GM23338 (cell line): ENCODE measurements at regions not wholly inside any gene's neighbourhood (a gene's known extent, or its start where the extent isn't known, plus 50 kb on each side); places are given as distances from the start of the nearest gene placed in this dataset. TPM values are rescaled to one million over a fixed set of nuclear protein-coding genes. Genes with fewer than 3 reads are reported as not detected.

Source experiments
- small RNA-seq: library from RNA; depleted of rRNA; stranded (forward); fragments of <200 nt; gene quantifications from one replicate; pipeline ENCODE3, GENCODE V24; 2014; ENCODE audit warnings: low replicate concordance

Small RNA genes lying in the stretch of these regions (small RNA-seq; reads per million reads assigned to genes)
- not detected for gene AC009474.2
